AG04450 (cell line): ENCODE measurements at regions not wholly inside any gene's neighbourhood (a gene's known extent, or its start where the extent isn't known, plus 50 kb on each side); places are given as distances from the start of the nearest gene placed in this dataset.

Experiments
- CTCF ChIA-PET: fragments of 300-600, 350-600 bp; formaldehyde crosslinking; extraction: SDS; loops from one replicate; lab custom pipeline; 2022; ENCODE audit warnings: antibody characterized with exemption, inconsistent platforms; lab: Charles Lee
- POLR2A ChIA-PET: fragments of 350-600 bp; formaldehyde crosslinking; extraction: SDS; loops from one replicate; lab custom pipeline; 2021; ENCODE audit warnings: antibody characterized with exemption, inconsistent platforms; lab: Yijun Ruan, JAX
- DNase-seq: peaks from one replicate; pipeline ENCODE4 v3.0.0-alpha.2; 2011; ENCODE audit warnings: low read depth, low spot score
- H3K27ac ChIP-seq: one replicate; pipeline ENCODE4 v1.5.1; 2012; ENCODE audit warnings: low read depth, low read length, control low read depth
- H3K27me3 ChIP-seq: one replicate; pipeline ENCODE4 v1.6.0; 2012; ENCODE audit warnings: low read length; ENCODE audit not compliant: control insufficient read depth, insufficient read depth
- H3K4me3 ChIP-seq: 2 replicates; pipeline ENCODE4 v1.5.1; 2011; ENCODE audit warnings: mild to moderate bottlenecking, low read depth, low read length, control low read depth
- H3K9me3 ChIP-seq: 2 replicates; pipeline ENCODE4 v1.5.1; 2012; ENCODE audit warnings: low read length; ENCODE audit not compliant: control insufficient read depth, insufficient read depth
- CTCF ChIP-seq: IDR thresholded peaks from 2 replicates; pipeline ENCODE4 v1.5.1; 2011; ENCODE audit warnings: low read depth, low read length, control low read depth, inconsistent platforms

DNA sequence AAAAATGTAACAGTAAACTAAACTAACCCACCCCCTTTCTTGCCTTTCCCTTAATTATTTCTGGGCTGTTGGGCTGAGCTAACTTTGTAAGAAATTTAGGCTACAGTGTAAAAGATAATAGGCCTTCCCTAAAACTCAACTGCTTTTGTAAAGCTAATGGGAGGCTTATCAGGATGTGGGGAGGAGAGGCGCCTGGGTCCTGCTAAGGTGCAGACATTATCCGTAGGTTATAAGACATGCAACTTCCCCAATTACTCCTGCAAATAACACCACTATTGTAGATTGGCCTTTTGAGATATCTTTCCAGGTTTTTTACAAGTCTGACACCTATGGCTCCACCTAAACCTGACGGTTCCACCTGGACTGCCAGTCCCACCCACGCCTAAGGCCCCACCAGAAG lies 88.3 kb downstream of the NPAP1 start:
- ChIA-PET CTCF (interaction anchor here (0.5 kb wide), 1 partner anchor 192 kb away, joined by 9 read pairs; no protein-coding TSS in a partner anchor), POLR2A (no interaction called here)
- no peak for TF ChIP-seq CTCF
- no peak overlapping the region for H3K27ac ChIP-seq
- DNase-seq: no peak
- H3K27me3 ChIP-seq: no peaks in the 10 kb centered on the region
- H3K9me3 ChIP-seq: no peaks in the 10 kb centered on the region
- H3K4me3 ChIP-seq: no peak overlapping the region

DNA sequence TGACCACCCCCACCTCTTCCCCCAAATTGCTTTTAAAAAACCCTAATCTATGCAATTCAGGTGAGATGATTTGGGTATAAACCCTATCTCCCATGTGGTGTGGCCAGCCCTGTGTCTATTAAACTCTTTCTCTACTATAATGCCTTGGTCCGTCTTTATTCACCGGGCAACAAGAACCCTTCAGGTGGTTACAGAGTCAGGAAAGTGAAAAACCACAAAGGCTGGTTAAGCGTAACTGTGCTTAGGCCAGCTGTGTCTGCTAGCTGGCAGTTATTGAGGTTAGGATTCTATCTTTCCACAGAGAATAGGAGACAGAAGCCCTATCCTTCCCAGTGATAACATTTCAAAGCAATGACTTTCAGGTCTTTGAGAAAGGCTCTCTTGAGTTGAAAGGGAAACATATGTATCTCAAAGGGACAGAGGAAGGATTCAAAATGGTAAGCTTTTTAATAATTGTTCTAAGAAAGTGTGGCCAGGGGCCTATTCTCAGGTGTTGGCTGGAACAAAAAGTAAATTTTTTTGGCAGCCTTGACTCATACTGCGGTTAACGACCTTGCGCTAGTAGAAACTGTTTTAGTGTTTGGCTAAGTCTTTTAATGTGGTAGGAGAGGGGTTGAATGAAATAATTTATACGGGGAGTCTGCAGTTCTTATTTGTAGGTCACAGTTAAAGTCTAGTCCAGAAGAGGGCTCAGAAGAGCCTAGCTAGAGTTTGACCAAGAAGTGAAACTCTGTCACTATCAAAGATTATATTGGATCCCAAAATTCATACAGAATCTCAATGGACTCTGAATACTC lies 89.0 kb downstream of the NPAP1 start:
- H3K4me3 ChIP-seq: no peak overlapping the region
- CTCF ChIA-PET: no interaction called here
- no peak overlapping the region for H3K27ac ChIP-seq
- no peaks in the 10 kb centered on the region for H3K27me3 ChIP-seq
- DNase-seq: no peak
- TF ChIP-seq CTCF: no peak
- H3K9me3 ChIP-seq: no peaks in the 10 kb centered on the region
- POLR2A ChIA-PET: no interaction called here

GRCh38 chr15:24766511-24767133 lies 91.0 kb downstream of the NPAP1 start:
- H3K27me3 ChIP-seq: no peaks in the 10 kb centered on the region
- H3K4me3 ChIP-seq: no peak overlapping the region
- no peaks in the 10 kb centered on the region for H3K9me3 ChIP-seq
- no peak for DNase-seq
- CTCF ChIA-PET: no interaction called here
- H3K27ac ChIP-seq: no peak overlapping the region
- POLR2A ChIA-PET: no interaction called here
- no peak for TF ChIP-seq CTCF

GRCh38 chr15:24772266-24772665 lies 96.7 kb downstream of the NPAP1 start:
- no peaks in the 10 kb centered on the region for H3K27me3 ChIP-seq
- H3K27ac ChIP-seq: no peak overlapping the region
- H3K9me3 ChIP-seq: peaks cover 9% of the 10 kb centered on the region; the same call in 1 of the 2 replicates
- H3K4me3 ChIP-seq: peak overlapping the region; percentile 63
- ChIA-PET CTCF (no interaction called here), POLR2A (interaction anchor here (1.0 to 1.4 kb wide), 2 partner anchors 86 to 667 kb away, joined by 3 to 4 read pairs; partner anchors contain the start of gene UBE3A)
- no peak for TF ChIP-seq CTCF
- no peak for DNase-seq
